ENCODE measurements at regions not wholly inside any gene's neighbourhood (a gene's known extent, or its start where the extent isn't known, plus 50 kb on each side); places are given as distances from the start of the nearest gene placed in this dataset.
"Not testable (repeated sequence)": the region's sequence is repeated elsewhere in the genome, so short reads cannot be mapped to it uniquely, and the experiment has no call there.

DNA sequence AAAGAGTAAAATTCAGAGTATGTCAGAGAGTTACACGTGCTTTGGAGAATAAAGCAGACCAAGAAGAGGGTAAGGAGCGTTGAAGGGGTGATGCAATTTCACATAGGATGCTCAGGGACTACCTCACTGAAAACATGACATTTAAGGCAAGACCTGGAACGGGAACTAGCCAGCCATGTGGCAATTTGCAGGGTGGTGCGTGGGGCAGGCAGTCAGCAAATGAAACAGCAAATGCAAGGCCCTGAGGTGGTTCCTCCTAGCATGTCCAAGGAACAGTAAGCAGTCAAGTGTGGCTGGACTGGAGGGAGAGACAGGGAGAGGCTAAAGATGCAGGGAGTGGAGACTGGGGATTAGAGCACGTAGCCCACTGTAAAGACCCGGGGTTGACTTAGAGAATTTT, 146.1 kb upstream of the LPP start:
- Mint-ChIP-seq H3K9me3 (peaks cover 0 to 1% (median 0%) of the 10 kb centered on the region in 6 donors), H3K27me3 (ENCODE audit: low read depth in 3 of 3) (peaks cover 0 to 4% (median 3%) of the 10 kb centered on the region in 3 donors), H3K36me3 (peaks cover 3 to 5% (median 3%) of the 10 kb centered on the region in 3 donors), H3K4me1 (peaks cover 6 to 12% of the 10 kb centered on the region in 2 donors), H3K27ac (no peak overlapping the region), H3K4me3 (no peak overlapping the region)
- no peak for DNase-seq

- no peak for DNase-seq
- no peak overlapping the region for H3K27ac Mint-ChIP-seq
- H3K9me3 Mint-ChIP-seq, result peaks cover 0 to 1% (median 0%) of the 10 kb centered on the region in 6 donors
- no peak overlapping the region for H3K4me3 Mint-ChIP-seq
- H3K27me3 Mint-ChIP-seq (ENCODE audit: low read depth in 3 of 3), result peaks cover 0 to 4% (median 3%) of the 10 kb centered on the region in 3 donors
- peaks cover 0 to 5% (median 0%) of the 10 kb centered on the region in 3 donors for H3K36me3 Mint-ChIP-seq
- H3K4me1 Mint-ChIP-seq, result peaks cover 3 to 5% of the 10 kb centered on the region in 2 donors
Measured at GRCh38 chr3:188008582-188009213, 145.3 kb upstream of the LPP start.

DNA sequence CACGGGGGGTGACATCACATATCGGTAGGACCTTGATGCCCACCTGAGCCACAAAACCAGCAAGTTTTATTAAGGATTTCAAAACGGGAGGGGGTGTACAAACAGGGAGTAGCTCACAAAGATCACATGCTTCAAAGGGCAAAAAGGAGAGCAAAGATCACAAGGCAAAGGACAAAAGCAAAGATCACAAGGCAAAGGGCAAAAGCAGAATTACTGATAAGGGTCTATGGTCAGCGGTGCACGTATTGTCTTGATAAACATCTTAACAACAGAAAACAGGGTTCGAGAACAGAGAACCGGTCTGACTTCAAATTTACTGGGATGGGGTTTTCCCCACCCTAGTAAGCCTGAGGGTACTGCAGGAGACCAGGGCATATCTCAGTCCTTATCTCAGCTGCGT, 143.5 kb upstream of the LPP start:
- peaks cover 3 to 5% of the 10 kb centered on the region in 2 donors for H3K4me1 Mint-ChIP-seq
- H3K27me3 Mint-ChIP-seq (ENCODE audit: low read depth in 3 of 3), result peaks cover 2 to 4% (median 3%) of the 10 kb centered on the region in 3 donors
- H3K36me3 Mint-ChIP-seq, result peaks cover 0 to 5% (median 0%) of the 10 kb centered on the region in 3 donors
- no peak overlapping the region for H3K27ac Mint-ChIP-seq
- no peak overlapping the region for H3K4me3 Mint-ChIP-seq
- peaks cover 0 to 1% (median 0%) of the 10 kb centered on the region in 6 donors for H3K9me3 Mint-ChIP-seq
- no peak for DNase-seq

GRCh38 chr3:188019727-188020126, 134.2 kb upstream of the LPP start:
- H3K27ac Mint-ChIP-seq, result no peak overlapping the region

GRCh38 chr3:188021041-188021440, 132.9 kb upstream of the LPP start:
- peaks cover 0 to 5% (median 3%) of the 10 kb centered on the region in 3 donors for H3K27me3 Mint-ChIP-seq (ENCODE audit: low read depth in 3 of 3)
- H3K4me1 Mint-ChIP-seq, result peaks cover 2 to 25% of the 10 kb centered on the region in 2 donors
- H3K9me3 Mint-ChIP-seq, result peaks cover 0 to 2% (median 0%) of the 10 kb centered on the region in 6 donors
- no peak for DNase-seq
- peak overlapping the region in 3 of 5 donors; percentile 19 to 62 (median 55) for H3K4me3 Mint-ChIP-seq
- peak overlapping the region in 4 of 6 donors; percentile 40 to 86 (median 64) for H3K27ac Mint-ChIP-seq
- H3K36me3 Mint-ChIP-seq, result peaks cover 0 to 3% (median 0%) of the 10 kb centered on the region in 3 donors

More at GRCh38 chr3:188019727-188020126, 134.2 kb upstream of the LPP start:
- peaks cover 2 to 25% of the 10 kb centered on the region in 2 donors for H3K4me1 Mint-ChIP-seq
- H3K9me3 Mint-ChIP-seq, result peaks cover 0 to 2% (median 0%) of the 10 kb centered on the region in 6 donors
- H3K4me3 Mint-ChIP-seq, result no peak overlapping the region
- no peak for DNase-seq
- peaks cover 0 to 3% (median 0%) of the 10 kb centered on the region in 3 donors for H3K36me3 Mint-ChIP-seq
- peaks cover 0 to 3% (median 2%) of the 10 kb centered on the region in 3 donors for H3K27me3 Mint-ChIP-seq (ENCODE audit: low read depth in 3 of 3)

GRCh38 chr3:188021502-188022040, 132.4 kb upstream of the LPP start:
- Mint-ChIP-seq H3K9me3 (peaks cover 0 to 2% (median 0%) of the 10 kb centered on the region in 6 donors), H3K36me3 (peaks cover 0 to 3% (median 0%) of the 10 kb centered on the region in 3 donors), H3K27ac (peak overlapping the region in 5 of 6 donors; percentile 11 to 86 (median 45)), H3K4me1 (peaks cover 2 to 25% of the 10 kb centered on the region in 2 donors), H3K4me3 (peak overlapping the region in 4 of 5 donors; percentile 19 to 62 (median 48)), H3K27me3 (ENCODE audit: low read depth in 3 of 3) (peaks cover 0 to 5% (median 3%) of the 10 kb centered on the region in 3 donors)
- peak in 2 of 3 donors; percentile 25 to 35 for DNase-seq

DNA sequence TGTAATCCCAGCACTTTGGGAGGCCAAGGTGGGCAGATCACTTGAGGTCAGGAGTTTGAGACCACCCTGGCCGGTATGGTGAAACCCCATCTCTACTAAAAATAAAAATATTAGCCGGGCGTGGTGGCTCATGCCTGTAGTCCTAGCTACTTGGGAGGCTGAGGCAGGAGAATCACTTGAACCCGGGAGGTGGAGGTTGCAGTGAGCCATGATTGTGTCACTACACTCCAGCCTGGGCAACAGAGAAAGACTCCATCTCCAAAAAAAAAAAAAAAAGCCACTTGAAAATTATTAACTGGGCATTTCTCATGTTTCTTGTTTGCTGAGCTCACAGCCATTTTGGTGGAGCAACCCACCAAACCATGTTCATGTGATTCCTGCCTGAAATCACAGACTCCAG, 131.1 kb upstream of the LPP start:
- Mint-ChIP-seq H3K27ac (peak overlapping the region in 1 of 6 donors; percentile 75), H3K4me1 (peaks cover 2 to 25% of the 10 kb centered on the region in 2 donors)
- H3K4me3 Mint-ChIP-seq; H3K9me3 Mint-ChIP-seq; DNase-seq; H3K27me3 Mint-ChIP-seq (ENCODE audit: low read depth in 3 of 3); H3K36me3 Mint-ChIP-seq: not testable (repeated sequence)

DNA sequence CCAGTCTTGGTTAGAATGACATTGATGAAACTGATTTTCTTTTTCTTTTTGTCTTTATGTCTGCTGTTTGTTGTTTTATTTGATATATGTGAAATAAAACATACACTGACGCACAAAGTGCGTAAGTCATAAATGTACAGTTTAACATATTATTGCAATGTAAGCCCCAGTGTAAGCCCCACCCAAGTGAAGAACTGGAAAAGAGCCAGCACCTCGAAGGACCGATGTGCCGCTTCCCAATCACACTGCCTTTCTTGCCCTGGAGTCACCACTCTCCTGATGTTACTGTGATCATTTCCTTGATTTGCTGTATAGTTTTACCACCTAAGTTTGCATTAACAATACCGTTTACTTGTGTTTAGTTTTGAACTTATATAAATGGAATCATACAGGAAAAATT, 128.4 kb upstream of the LPP start:
- H3K9me3 Mint-ChIP-seq, result peaks cover 0 to 2% (median 0%) of the 10 kb centered on the region in 6 donors
- no peak overlapping the region for H3K27ac Mint-ChIP-seq
- peaks cover 2 to 25% of the 10 kb centered on the region in 2 donors for H3K4me1 Mint-ChIP-seq
- DNase-seq, result no peak
- no peak overlapping the region for H3K4me3 Mint-ChIP-seq
- H3K36me3 Mint-ChIP-seq, result peaks cover 0 to 3% (median 0%) of the 10 kb centered on the region in 3 donors
- H3K27me3 Mint-ChIP-seq (ENCODE audit: low read depth in 3 of 3), result peaks cover 0 to 3% (median 3%) of the 10 kb centered on the region in 3 donors

- Mint-ChIP-seq H3K27ac (peak overlapping the region in 1 of 6 donors; percentile 31), H3K27me3 (ENCODE audit: low read depth in 3 of 3) (peaks cover 0 to 3% (median 0%) of the 10 kb centered on the region in 3 donors)
Measured at GRCh38 chr3:188026191-188026968, 127.6 kb upstream of the LPP start.

GRCh38 chr3:188031121-188031520, 122.8 kb upstream of the LPP start:
- no peak for DNase-seq
- no peak overlapping the region for H3K4me3 Mint-ChIP-seq
- no peaks in the 10 kb centered on the region for H3K4me1 Mint-ChIP-seq
- peaks cover 0 to 8% (median 3%) of the 10 kb centered on the region in 3 donors for H3K36me3 Mint-ChIP-seq
- peaks cover 0 to 5% (median 3%) of the 10 kb centered on the region in 3 donors for H3K27me3 Mint-ChIP-seq (ENCODE audit: low read depth in 3 of 3)
- peaks cover 0 to 4% (median 0%) of the 10 kb centered on the region in 6 donors for H3K9me3 Mint-ChIP-seq
- no peak overlapping the region for H3K27ac Mint-ChIP-seq

More at GRCh38 chr3:188026191-188026968, 127.6 kb upstream of the LPP start:
- Mint-ChIP-seq H3K4me3 (no peak overlapping the region), H3K4me1 (peaks cover 2 to 19% of the 10 kb centered on the region in 2 donors), H3K36me3 (no peaks in the 10 kb centered on the region), H3K9me3 (peaks cover 0 to 2% (median 0%) of the 10 kb centered on the region in 6 donors)
- no peak for DNase-seq

GRCh38 chr3:188034989-188035388, 119.0 kb upstream of the LPP start:
- H3K36me3 Mint-ChIP-seq, result peaks cover 0 to 8% (median 3%) of the 10 kb centered on the region in 3 donors
- peaks cover 0 to 2% of the 10 kb centered on the region in 2 donors for H3K4me1 Mint-ChIP-seq
- no peak overlapping the region for H3K4me3 Mint-ChIP-seq
- H3K27me3 Mint-ChIP-seq (ENCODE audit: low read depth in 3 of 3), result peaks cover 0 to 8% (median 3%) of the 10 kb centered on the region in 3 donors
- no peak for DNase-seq
- no peak overlapping the region for H3K27ac Mint-ChIP-seq
- peaks cover 0 to 4% (median 0%) of the 10 kb centered on the region in 6 donors for H3K9me3 Mint-ChIP-seq

- DNase-seq, result no peak
- Mint-ChIP-seq H3K36me3 (peaks cover 3 to 8% (median 4%) of the 10 kb centered on the region in 3 donors), H3K9me3 (peaks cover 0 to 3% (median 0%) of the 10 kb centered on the region in 6 donors), H3K27ac (no peak overlapping the region), H3K4me1 (peaks cover 10 to 18% of the 10 kb centered on the region in 2 donors), H3K27me3 (ENCODE audit: low read depth in 3 of 3) (peaks cover 0 to 8% (median 3%) of the 10 kb centered on the region in 3 donors), H3K4me3 (no peak overlapping the region)
Measured at GRCh38 chr3:188036375-188037194, 117.4 kb upstream of the LPP start.

Measured in immature natural killer cell (primary cell).